HCT116 (cell line): ENCODE measurements at regions not wholly inside any gene's neighbourhood (a gene's known extent, or its start where the extent isn't known, plus 50 kb on each side); places are given as distances from the start of the nearest gene placed in this dataset.

ENCODE experiments used
- ATAC-seq: fragments of 200-7000 bp; cut with Tn5 transposase; 2 replicates; pipeline ENCODE4 v1.9.1; 2020; ENCODE audit warnings: mild to moderate bottlenecking, moderate library complexity
- BruUV-seq: library from RNA; stranded (reverse); fragments of 400-500 nt; replicated peaks from 2 replicates; lab custom pipeline; 2021; lab: Mats Ljungman, UMichigan
- CTCF ChIA-PET: fragments of 300-600 bp; sonication (Branson Sonifier 250); formaldehyde crosslinking; loops from one replicate; lab custom pipeline; 2021; ENCODE audit warnings: antibody characterized with exemption; lab: Charles Lee
- POLR2A ChIA-PET: fragments of 300-600, 350-600 bp; sonication (Branson Sonifier 250); formaldehyde crosslinking; loops from one replicate; lab custom pipeline; 2021; ENCODE audit warnings: antibody characterized with exemption; lab: Charles Lee
- RAD21 ChIA-PET, 2 experiments: fragments of 300-600 bp; sonication (Branson Sonifier 250); formaldehyde crosslinking; loops; one replicate each; lab custom pipeline; 2023; ENCODE audit warnings: low total read pairs in 2 of 2; ENCODE audit not compliant: uncharacterized antibody in 2 of 2, unreplicated experiment in 2 of 2, low non-redundant PET in 1 of 2; lab: Charles Lee
- DNase-seq: peaks from one replicate; pipeline ENCODE4 v3.0.0-alpha.2; 2010; ENCODE audit warnings: low read depth, low spot score
- H2AFZ ChIP-seq: fragments of 200-600 bp; shearing (Covaris generic), sonication (generic); 2 replicates; pipeline ENCODE4 v1.6.1; 2017; ENCODE audit warnings: low read depth, mixed run types, mixed read lengths, antibody characterized with exemption, low read length; ENCODE audit not compliant: poor library complexity, severe bottlenecking
- H3K27ac ChIP-seq: 2 replicates; pipeline ENCODE4 v1.5.1; 2012; ENCODE audit warnings: low read depth, low read length
- H3K27me3 ChIP-seq: fragments of 200-600 bp; sonication (generic); 2 replicates; pipeline ENCODE4 v1.6.1; 2016; ENCODE audit warnings: mixed run types, low read length, mixed read lengths; ENCODE audit not compliant: insufficient read depth
- H3K36me3 ChIP-seq, 2 experiments: fragments of 200-500 bp in 1 of 2; fragments of 200-600 bp in 1 of 2; sonication (Bioruptor generic) in 1 of 2; sonication (generic) in 1 of 2; 2 replicates each; pipeline versions ENCODE4 v1.5.1 to v1.6.1; 2014 to 2016; ENCODE audit warnings: low read length in 2 of 2, inconsistent platforms in 1 of 2, mixed read lengths in 1 of 2, mixed run types in 1 of 2; ENCODE audit not compliant: insufficient read depth in 2 of 2, control insufficient read depth in 1 of 2
- H3K4me1 ChIP-seq, 2 experiments: fragments of 200-600 bp in 1 of 2; sonication (generic) in 1 of 2; 2 replicates each; pipeline versions ENCODE4 v1.5.1 to v1.6.1; 2012 to 2017; ENCODE audit warnings: low read length in 2 of 2, inconsistent platforms in 1 of 2, mild to moderate bottlenecking in 1 of 2, mixed read lengths in 1 of 2, mixed run types in 1 of 2, moderate library complexity in 1 of 2; ENCODE audit not compliant: insufficient read depth in 2 of 2, control insufficient read depth in 1 of 2
- H3K4me2 ChIP-seq: fragments of 200-600 bp; sonication (generic); 2 replicates; pipeline ENCODE4 v1.6.1; 2017; ENCODE audit warnings: mixed run types, low read length, mixed read lengths
- H3K4me3 ChIP-seq, 2 experiments: fragments of 200-600 bp in 1 of 2; sonication (generic) in 1 of 2; replicated peaks in 1 of 2; 2 replicates each; pipeline ENCODE4 v1.5.1; 2011 to 2016; ENCODE audit warnings: low read length in 2 of 2, control low read depth in 1 of 2, low read depth in 1 of 2, mild to moderate bottlenecking in 1 of 2, mixed read lengths in 1 of 2, mixed run types in 1 of 2
- H3K79me2 ChIP-seq: fragments of 200-600 bp; sonication (generic); 2 replicates; pipeline ENCODE4 v1.6.1; 2017; ENCODE audit warnings: mild to moderate bottlenecking, mixed run types, low read length, moderate library complexity, mixed read lengths; ENCODE audit not compliant: insufficient read depth
- H3K9ac ChIP-seq: fragments of 200-600 bp; sonication (generic); 2 replicates; pipeline ENCODE4 v1.6.1; 2016; ENCODE audit warnings: low read length, mixed read lengths
- H3K9me2 ChIP-seq: fragments of 200-600 bp; sonication (generic), shearing (Covaris generic); 2 replicates; pipeline ENCODE4 v1.6.1; 2017; ENCODE audit warnings: mixed run types, mild to moderate bottlenecking, moderate library complexity; ENCODE audit not compliant: insufficient read depth
- H3K9me3 ChIP-seq, 2 experiments: fragments of 200-500 bp in 1 of 2; fragments of 200-600 bp in 1 of 2; sonication (Bioruptor generic) in 1 of 2; sonication (generic) in 1 of 2; 2 replicates each; pipeline ENCODE4 v1.6.1; 2014 to 2017; ENCODE audit warnings: low read length in 2 of 2, mixed read lengths in 2 of 2, inconsistent platforms in 1 of 2, low read depth in 1 of 2, mild to moderate bottlenecking in 1 of 2, mixed run types in 1 of 2, moderate library complexity in 1 of 2; ENCODE audit not compliant: control insufficient read depth in 1 of 2, insufficient read depth in 1 of 2
- H4K20me1 ChIP-seq: fragments of 200-600 bp; sonication (generic), shearing (Covaris generic); 2 replicates; pipeline ENCODE4 v1.6.1; 2017; ENCODE audit warnings: mixed run types, mild to moderate bottlenecking, moderate library complexity; ENCODE audit not compliant: insufficient read depth
- EGR1 ChIP-seq: IDR thresholded peaks from 2 replicates; pipeline ENCODE4 v1.6.1; 2012; ENCODE audit warnings: low read depth
- EZH2 ChIP-seq: fragments of 200-600 bp; sonication (generic); IDR thresholded peaks from 2 replicates; pipeline ENCODE4 v1.6.1; 2017; ENCODE audit warnings: antibody characterized with exemption, mixed run types
- EZH2phosphoT487 ChIP-seq: fragments of 200-600 bp; IDR thresholded peaks from 2 replicates; pipeline ENCODE4 v1.6.1; 2018; ENCODE audit warnings: antibody characterized with exemption, borderline replicate concordance
- JUND ChIP-seq: IDR thresholded peaks from 2 replicates; pipeline ENCODE4 v1.6.1; 2012
- POLR2A ChIP-seq: IDR thresholded peaks from 2 replicates; pipeline ENCODE4 v1.7.0; 2011; ENCODE audit warnings: borderline replicate concordance; ENCODE audit not compliant: insufficient read depth, insufficient read length; ENCODE audit errors: extremely low read depth
- POLR2AphosphoS5 ChIP-seq: IDR thresholded peaks from 2 replicates; pipeline ENCODE4 v1.6.1; 2011; ENCODE audit warnings: mild to moderate bottlenecking, low read depth, low read length, moderate library complexity
- RAD21 ChIP-seq: IDR thresholded peaks from 2 replicates; pipeline ENCODE4 v1.6.1; 2012; ENCODE audit warnings: low read depth, mild to moderate bottlenecking
- SP1 ChIP-seq: IDR thresholded peaks from 2 replicates; pipeline ENCODE4 v1.6.1; 2012; ENCODE audit warnings: low read depth
- ZFX ChIP-seq: fragments of 450-650 bp; IDR thresholded peaks from 2 replicates; pipeline ENCODE4 v1.6.1; 2017
- ZNF274 ChIP-seq: fragments of 200-500 bp; sonication (Bioruptor generic); IDR thresholded peaks from 2 replicates; pipeline ENCODE4 v1.6.1; 2014; ENCODE audit warnings: mild to moderate bottlenecking, low read depth, low read length, inconsistent platforms
- intact Hi-C: fragments of 100-400 bp; cut with micrococcal nuclease; formaldehyde crosslinking; loops from 2 replicates; pipeline ENCODE4 v1.10.0; 2022
- TF ChIP-seq, protein P1 (sequence below): IDR thresholded peaks from 2 replicates; pipeline ENCODE4 v1.6.1; 2011; ENCODE audit warnings: mild to moderate bottlenecking, low read length, moderate library complexity; ENCODE audit not compliant: insufficient replicate concordance; ENCODE audit errors: extremely low read depth
- TF ChIP-seq, protein P2 (sequence below): IDR thresholded peaks from 2 replicates; pipeline ENCODE4 v1.6.1; 2012; ENCODE audit warnings: low read depth
- TF ChIP-seq, protein P3 (sequence below): IDR thresholded peaks from 2 replicates; pipeline ENCODE4 v1.6.1; 2012

DNA sequence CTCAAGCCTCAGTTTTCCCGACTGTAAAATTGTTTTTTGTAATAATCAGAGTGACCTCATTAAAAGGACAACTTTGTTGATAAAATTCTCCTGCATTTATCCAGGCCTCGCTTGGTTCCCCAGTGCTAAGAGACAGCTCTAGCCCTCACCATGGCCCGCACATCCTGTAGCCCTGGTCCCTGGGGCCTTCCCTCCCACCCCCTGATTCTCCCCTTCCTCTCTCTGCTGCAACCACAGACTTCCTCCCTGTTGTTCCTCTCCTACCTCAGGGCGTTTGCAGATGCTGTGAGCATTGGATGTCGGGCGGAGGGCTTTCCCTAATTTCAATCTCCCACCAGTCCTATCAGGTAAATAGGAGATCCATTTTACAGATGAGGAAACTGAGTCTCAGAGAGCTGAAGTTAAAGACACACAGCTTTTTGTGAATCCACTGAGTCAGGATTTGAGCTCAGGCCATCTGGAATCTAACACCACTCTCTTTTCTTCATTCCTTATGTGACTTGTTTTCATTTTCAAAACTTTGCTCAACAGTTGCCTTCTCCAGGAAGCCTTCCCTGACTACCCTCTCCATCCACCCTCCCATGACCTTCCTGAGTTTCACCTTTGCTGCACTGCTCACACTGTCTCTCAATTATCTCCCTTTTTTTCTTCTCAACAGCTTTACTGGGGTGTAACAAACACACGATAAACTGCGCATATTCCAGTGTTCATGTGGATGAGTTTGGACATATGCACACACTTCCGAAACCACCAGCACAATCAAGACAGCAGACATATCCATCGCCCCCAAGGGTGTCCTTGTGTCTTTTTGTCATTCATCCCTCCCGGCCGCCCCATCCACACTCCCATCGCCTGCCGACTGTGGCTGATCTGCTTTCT lies 107.1 kb downstream of the CEBPB start:
- no peak for ATAC-seq
- POLR2A ChIA-PET: no interaction called here
- no peak for TF ChIP-seq POLR2AphosphoS5
- TF ChIP-seq POLR2A: no peak
- no peak for TF ChIP-seq ZFX
- TF ChIP-seq EGR1: no peak
- no peak for TF ChIP-seq JUND
- TF ChIP-seq EZH2phosphoT487: no peak
- TF ChIP-seq EZH2: no peak
- no peak for TF ChIP-seq ZNF274
- TF ChIP-seq, protein P1, sequence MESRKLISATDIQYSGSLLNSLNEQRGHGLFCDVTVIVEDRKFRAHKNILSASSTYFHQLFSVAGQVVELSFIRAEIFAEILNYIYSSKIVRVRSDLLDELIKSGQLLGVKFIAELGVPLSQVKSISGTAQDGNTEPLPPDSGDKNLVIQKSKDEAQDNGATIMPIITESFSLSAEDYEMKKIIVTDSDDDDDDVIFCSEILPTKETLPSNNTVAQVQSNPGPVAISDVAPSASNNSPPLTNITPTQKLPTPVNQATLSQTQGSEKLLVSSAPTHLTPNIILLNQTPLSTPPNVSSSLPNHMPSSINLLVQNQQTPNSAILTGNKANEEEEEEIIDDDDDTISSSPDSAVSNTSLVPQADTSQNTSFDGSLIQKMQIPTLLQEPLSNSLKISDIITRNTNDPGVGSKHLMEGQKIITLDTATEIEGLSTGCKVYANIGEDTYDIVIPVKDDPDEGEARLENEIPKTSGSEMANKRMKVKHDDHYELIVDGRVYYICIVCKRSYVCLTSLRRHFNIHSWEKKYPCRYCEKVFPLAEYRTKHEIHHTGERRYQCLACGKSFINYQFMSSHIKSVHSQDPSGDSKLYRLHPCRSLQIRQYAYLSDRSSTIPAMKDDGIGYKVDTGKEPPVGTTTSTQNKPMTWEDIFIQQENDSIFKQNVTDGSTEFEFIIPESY: no peak
- no peak for TF ChIP-seq RAD21
- TF ChIP-seq, protein P2, sequence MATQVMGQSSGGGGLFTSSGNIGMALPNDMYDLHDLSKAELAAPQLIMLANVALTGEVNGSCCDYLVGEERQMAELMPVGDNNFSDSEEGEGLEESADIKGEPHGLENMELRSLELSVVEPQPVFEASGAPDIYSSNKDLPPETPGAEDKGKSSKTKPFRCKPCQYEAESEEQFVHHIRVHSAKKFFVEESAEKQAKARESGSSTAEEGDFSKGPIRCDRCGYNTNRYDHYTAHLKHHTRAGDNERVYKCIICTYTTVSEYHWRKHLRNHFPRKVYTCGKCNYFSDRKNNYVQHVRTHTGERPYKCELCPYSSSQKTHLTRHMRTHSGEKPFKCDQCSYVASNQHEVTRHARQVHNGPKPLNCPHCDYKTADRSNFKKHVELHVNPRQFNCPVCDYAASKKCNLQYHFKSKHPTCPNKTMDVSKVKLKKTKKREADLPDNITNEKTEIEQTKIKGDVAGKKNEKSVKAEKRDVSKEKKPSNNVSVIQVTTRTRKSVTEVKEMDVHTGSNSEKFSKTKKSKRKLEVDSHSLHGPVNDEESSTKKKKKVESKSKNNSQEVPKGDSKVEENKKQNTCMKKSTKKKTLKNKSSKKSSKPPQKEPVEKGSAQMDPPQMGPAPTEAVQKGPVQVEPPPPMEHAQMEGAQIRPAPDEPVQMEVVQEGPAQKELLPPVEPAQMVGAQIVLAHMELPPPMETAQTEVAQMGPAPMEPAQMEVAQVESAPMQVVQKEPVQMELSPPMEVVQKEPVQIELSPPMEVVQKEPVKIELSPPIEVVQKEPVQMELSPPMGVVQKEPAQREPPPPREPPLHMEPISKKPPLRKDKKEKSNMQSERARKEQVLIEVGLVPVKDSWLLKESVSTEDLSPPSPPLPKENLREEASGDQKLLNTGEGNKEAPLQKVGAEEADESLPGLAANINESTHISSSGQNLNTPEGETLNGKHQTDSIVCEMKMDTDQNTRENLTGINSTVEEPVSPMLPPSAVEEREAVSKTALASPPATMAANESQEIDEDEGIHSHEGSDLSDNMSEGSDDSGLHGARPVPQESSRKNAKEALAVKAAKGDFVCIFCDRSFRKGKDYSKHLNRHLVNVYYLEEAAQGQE: no peak
- TF ChIP-seq, protein P3, sequence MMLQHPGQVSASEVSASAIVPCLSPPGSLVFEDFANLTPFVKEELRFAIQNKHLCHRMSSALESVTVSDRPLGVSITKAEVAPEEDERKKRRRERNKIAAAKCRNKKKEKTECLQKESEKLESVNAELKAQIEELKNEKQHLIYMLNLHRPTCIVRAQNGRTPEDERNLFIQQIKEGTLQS: no peak
- no peak for TF ChIP-seq SP1
- TF ChIP-seq, all 23 proteins: peak for 0
- no peaks in the 10 kb centered on the region for H3K9me2 ChIP-seq
- no peaks in the 10 kb centered on the region for H3K9me3 ChIP-seq
- peaks cover 7 to 16% of the 10 kb centered on the region in 2 experiments for H3K4me1 ChIP-seq
- H3K9ac ChIP-seq: no peak overlapping the region
- no peak overlapping the region for H2AFZ ChIP-seq
- intact Hi-C loops: no loop called here
- H3K79me2 ChIP-seq: no peaks in the 10 kb centered on the region
- BruUV-seq: no TSS peak
- no peak overlapping the region for H3K4me2 ChIP-seq
- RAD21 ChIA-PET: interaction anchor here in 1 of 2 experiments (0.6 kb wide), 1 partner anchor 9 kb away, joined by 4 read pairs; no protein-coding TSS in a partner anchor
- no peaks in the 10 kb centered on the region for H4K20me1 ChIP-seq
- no peaks in the 10 kb centered on the region for H3K27me3 ChIP-seq
- CTCF ChIA-PET: no interaction called here
- no peak for DNase-seq
- no peak overlapping the region for H3K4me3 ChIP-seq
- no peaks in the 10 kb centered on the region for H3K36me3 ChIP-seq
- no peak overlapping the region for H3K27ac ChIP-seq
